Nephron (organoid): ENCODE measurements at regions not wholly inside any gene's neighbourhood (a gene's known extent, or its start where the extent isn't known, plus 50 kb on each side); places are given as distances from the start of the nearest gene placed in this dataset.

ENCODE experiments used
- H3K27ac Mint-ChIP-seq, 3 experiments: 2 replicates each; pipeline ENCODE4 v1.8.0; 2020; ENCODE audit warnings: mixed read lengths in 3 of 3, mild to moderate bottlenecking in 2 of 3, moderate library complexity in 1 of 3
- H3K27me3 Mint-ChIP-seq: 2 replicates; pipeline ENCODE4 v1.8.0; 2021; ENCODE audit warnings: low read depth, mild to moderate bottlenecking, moderate library complexity, mixed read lengths
- H3K36me3 Mint-ChIP-seq: 2 replicates; pipeline ENCODE4 v1.8.0; 2020; ENCODE audit warnings: low read depth, mixed read lengths
- H3K4me1 Mint-ChIP-seq: 2 replicates; pipeline ENCODE4 v1.8.0; 2020; ENCODE audit warnings: mixed read lengths
- H3K4me3 Mint-ChIP-seq, 3 experiments: 2 replicates each; pipeline ENCODE4 v1.8.0; 2020; ENCODE audit warnings: mild to moderate bottlenecking in 3 of 3, mixed read lengths in 3 of 3, moderate library complexity in 2 of 3
- H3K9me3 Mint-ChIP-seq: 2 replicates; pipeline ENCODE4 v1.8.0; 2020; ENCODE audit warnings: mixed read lengths
- CTCF ChIP-seq, 3 experiments: fragments of 200-600 bp; sonication (generic); IDR thresholded peaks; one replicate each; pipeline ENCODE4 v1.5.0; 2021; ENCODE audit warnings: antibody characterized with exemption in 3 of 3; ENCODE audit not compliant: unreplicated experiment in 3 of 3

GRCh38 chr1:221886743-221887414 is 145.0 kb upstream of the DUSP10 start:
- Mint-ChIP-seq H3K4me1 (no peaks in the 10 kb centered on the region), H3K27ac (no peak overlapping the region), H3K9me3 (no peaks in the 10 kb centered on the region), H3K4me3 (no peak overlapping the region), H3K36me3 (no peaks in the 10 kb centered on the region), H3K27me3 (peaks cover 12% of the 10 kb centered on the region)
- no peak for TF ChIP-seq CTCF (IDR thresholded peaks at IDR 0.05; ENCODE audit: unreplicated experiment in 3 of 3)

GRCh38 chr1:221886311-221886710 is 144.4 kb upstream of the DUSP10 start:
- Mint-ChIP-seq H3K27ac (no peak overlapping the region), H3K27me3 (peaks cover 12% of the 10 kb centered on the region), H3K4me3 (no peak overlapping the region), H3K4me1 (peaks cover under 1% of the 10 kb centered on the region), H3K9me3 (no peaks in the 10 kb centered on the region), H3K36me3 (no peaks in the 10 kb centered on the region)
- TF ChIP-seq CTCF (IDR thresholded peaks at IDR 0.05; ENCODE audit: unreplicated experiment in 3 of 3): no peak

GRCh38 chr1:221884821-221885220 is 142.9 kb upstream of the DUSP10 start:
- Mint-ChIP-seq H3K4me3 (no peak overlapping the region), H3K36me3 (no peaks in the 10 kb centered on the region)

GRCh38 chr1:221881805-221882581 is 140.1 kb upstream of the DUSP10 start:
- TF ChIP-seq CTCF (IDR thresholded peaks at IDR 0.05; ENCODE audit: unreplicated experiment in 3 of 3): no peak
- no peak overlapping the region for H3K4me3 Mint-ChIP-seq
- H3K9me3 Mint-ChIP-seq: no peaks in the 10 kb centered on the region
- H3K27me3 Mint-ChIP-seq: peaks cover 9% of the 10 kb centered on the region
- no peaks in the 10 kb centered on the region for H3K36me3 Mint-ChIP-seq
- peaks cover 12% of the 10 kb centered on the region for H3K4me1 Mint-ChIP-seq
- H3K27ac Mint-ChIP-seq: no peak overlapping the region

More at GRCh38 chr1:221884821-221885220, 142.9 kb upstream of the DUSP10 start:
- H3K4me1 Mint-ChIP-seq: peaks cover 12% of the 10 kb centered on the region
- no peak for TF ChIP-seq CTCF (IDR thresholded peaks at IDR 0.05; ENCODE audit: unreplicated experiment in 3 of 3)
- H3K27ac Mint-ChIP-seq: no peak overlapping the region
- peaks cover 12% of the 10 kb centered on the region for H3K27me3 Mint-ChIP-seq
- no peaks in the 10 kb centered on the region for H3K9me3 Mint-ChIP-seq

- no peak for TF ChIP-seq CTCF (IDR thresholded peaks at IDR 0.05; ENCODE audit: unreplicated experiment in 3 of 3)
- Mint-ChIP-seq H3K27me3 (peaks cover 12% of the 10 kb centered on the region), H3K27ac (no peak overlapping the region), H3K36me3 (no peaks in the 10 kb centered on the region), H3K4me1 (peaks cover 12% of the 10 kb centered on the region), H3K4me3 (no peak overlapping the region), H3K9me3 (no peaks in the 10 kb centered on the region)
Measured at GRCh38 chr1:221880182-221880581, 138.3 kb upstream of the DUSP10 start.
